GM23248 (cell line): ENCODE measurements at regions not wholly inside any gene's neighbourhood (a gene's known extent, or its start where the extent isn't known, plus 50 kb on each side); places are given as distances from the start of the nearest gene placed in this dataset.

ENCODE experiments used
- DNase-seq: peaks from one replicate; pipeline ENCODE4 v3.0.0-alpha.2; 2015
- H2AFZ ChIP-seq: fragments of 200-600 bp; sonication (generic); 2 replicates; pipeline ENCODE4 v1.6.1; 2016; ENCODE audit warnings: antibody characterized with exemption
- H3F3A ChIP-seq: fragments of 200-600 bp; sonication (generic); 2 replicates; pipeline ENCODE4 v1.6.1; 2016; ENCODE audit warnings: mild to moderate bottlenecking, antibody characterized with exemption, mixed run types; ENCODE audit not compliant: insufficient read depth
- H3K27ac ChIP-seq: fragments of 200-600 bp; sonication (generic); 2 replicates; pipeline ENCODE4 v1.5.1; 2016; ENCODE audit warnings: mild to moderate bottlenecking
- H3K27me3 ChIP-seq: fragments of 200-600 bp; sonication (generic); replicated peaks from 2 replicates; pipeline ENCODE4 v1.6.1; 2016; ENCODE audit warnings: mild to moderate bottlenecking; ENCODE audit not compliant: insufficient read depth
- H3K36me3 ChIP-seq: fragments of 200-600 bp; sonication (generic); 2 replicates; pipeline ENCODE4 v1.6.1; 2016; ENCODE audit warnings: low read depth, mild to moderate bottlenecking
- H3K4me1 ChIP-seq: fragments of 200-600 bp; sonication (generic); 2 replicates; pipeline ENCODE4 v1.6.1; 2016; ENCODE audit warnings: mild to moderate bottlenecking; ENCODE audit not compliant: insufficient read depth
- H3K4me2 ChIP-seq: fragments of 200-600 bp; sonication (generic); one replicate; pipeline ENCODE4 v1.6.1; 2016; ENCODE audit warnings: mild to moderate bottlenecking; ENCODE audit not compliant: unreplicated experiment
- H3K4me3 ChIP-seq: fragments of 200-600 bp; sonication (generic); 2 replicates; pipeline ENCODE4 v1.5.1; 2016; ENCODE audit warnings: mild to moderate bottlenecking
- H3K79me2 ChIP-seq: fragments of 200-600 bp; sonication (generic); 2 replicates; pipeline ENCODE4 v1.6.1; 2016; ENCODE audit warnings: mild to moderate bottlenecking; ENCODE audit not compliant: insufficient read depth
- H3K9ac ChIP-seq: fragments of 200-600 bp; sonication (generic); 2 replicates; pipeline ENCODE4 v1.6.1; 2016; ENCODE audit warnings: mild to moderate bottlenecking
- H3K9me2 ChIP-seq: fragments of 200-600 bp; sonication (generic); 2 replicates; pipeline ENCODE4 v1.6.1; 2016; ENCODE audit warnings: mixed run types, mild to moderate bottlenecking, moderate library complexity; ENCODE audit not compliant: insufficient read depth
- H3K9me3 ChIP-seq: fragments of 200-600 bp; sonication (generic); one replicate; pipeline ENCODE4 v1.6.1; 2017; ENCODE audit warnings: low read depth
- H4K20me1 ChIP-seq: fragments of 200-600 bp; sonication (generic); 2 replicates; pipeline ENCODE4 v1.6.0; 2016; ENCODE audit not compliant: insufficient read depth
- EZH2 ChIP-seq: fragments of 200-600 bp; sonication (generic); IDR thresholded peaks from 2 replicates; pipeline ENCODE4 v1.6.1; 2018; ENCODE audit warnings: antibody characterized with exemption, mild to moderate bottlenecking; ENCODE audit not compliant: insufficient read depth, poor library complexity, severe bottlenecking
- EZH2phosphoT487 ChIP-seq: fragments of 200-600 bp; sonication (generic); IDR thresholded peaks from 2 replicates; pipeline ENCODE4 v1.6.1; 2018; ENCODE audit warnings: antibody characterized with exemption, moderate library complexity, mild to moderate bottlenecking, low read depth; ENCODE audit not compliant: insufficient read depth
- WGBS, 2 experiments: methylation state at CpG; one replicate each; pipeline ENCODE4 v1.1.6; 2015 to 2017; ENCODE audit warnings: low lambda C conversion rate in 2 of 2, low coverage in 1 of 2; ENCODE audit errors: missing lambda C conversion rate in 2 of 2; 5-methylcytosine and 5-hydroxymethylcytosine counted together
- in situ Hi-C: fragments of 300-500 bp; cut with MboI; formaldehyde crosslinking; loops from 2 replicates; pipeline ENCODE4 v1.15.0; 2020

DNA sequence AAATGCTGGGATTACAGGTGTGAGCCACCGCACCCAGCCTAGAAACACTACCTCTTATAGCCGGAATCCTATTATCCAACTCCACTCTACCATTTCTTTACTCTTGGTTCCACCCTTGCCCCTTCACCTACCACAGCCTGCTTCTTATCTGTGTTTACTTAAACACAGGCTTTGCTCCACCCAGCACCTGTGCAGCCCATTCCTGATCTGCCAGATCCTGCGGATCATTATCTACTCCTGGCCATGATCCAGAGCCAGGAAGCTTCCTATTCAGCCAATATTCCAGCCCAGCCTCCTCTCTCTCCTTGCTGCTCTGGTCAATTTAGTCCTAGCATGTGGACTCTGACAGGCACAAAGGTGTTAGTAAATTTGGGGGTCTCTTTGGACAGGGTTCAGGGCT lies 98.8 kb upstream of the MED13 start:
- no peak overlapping the region for H3K4me3 ChIP-seq
- 0 out of 2 replicates have a peak, but pooled peaks cover 4% of the 10 kb centered on the region for H3K27me3 ChIP-seq
- no peak overlapping the region for H3K27ac ChIP-seq
- H3K9me2 ChIP-seq = no peaks in the 10 kb centered on the region
- no peaks in the 10 kb centered on the region for H3K9me3 ChIP-seq
- no peaks in the 10 kb centered on the region for H4K20me1 ChIP-seq
- no peaks in the 10 kb centered on the region for H3K4me1 ChIP-seq
- TF ChIP-seq EZH2 (no peak), EZH2phosphoT487 (no peak)
- no peak for DNase-seq
- no peak overlapping the region for H3K9ac ChIP-seq
- H3K79me2 ChIP-seq = no peaks in the 10 kb centered on the region
- H3F3A ChIP-seq = no peaks in the 10 kb centered on the region
- H2AFZ ChIP-seq = no peak overlapping the region
- H3K36me3 ChIP-seq = no peaks in the 10 kb centered on the region
- in situ Hi-C loops = no loop called here
- no peak overlapping the region for H3K4me2 ChIP-seq
- 40% methylated on average over 3 of the region's 3 CpGs for WGBS, 2 experiments

DNA sequence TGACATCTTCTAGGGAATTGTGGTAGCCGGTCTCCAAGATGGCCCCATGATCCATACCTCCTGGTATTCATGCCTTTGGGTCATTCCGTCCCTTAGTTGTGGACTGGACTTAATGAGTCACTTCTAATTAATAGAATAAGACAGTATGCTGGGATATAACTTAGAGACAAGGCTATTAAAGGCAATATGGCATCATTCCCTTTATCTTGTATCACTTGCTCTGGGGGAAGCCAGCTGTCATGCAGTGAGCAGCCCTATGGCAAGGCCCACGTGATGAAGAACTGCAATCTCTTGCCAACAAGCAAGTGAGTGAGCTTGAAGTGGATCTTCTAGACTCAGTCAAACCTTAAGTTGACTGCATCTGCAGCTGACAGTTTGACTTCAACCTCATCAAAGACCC lies 97.8 kb upstream of the MED13 start:
- H3K4me2 ChIP-seq = no peak overlapping the region
- H3K9ac ChIP-seq = no peak overlapping the region
- no peaks in the 10 kb centered on the region for H3K36me3 ChIP-seq
- no peaks in the 10 kb centered on the region for H4K20me1 ChIP-seq
- TF ChIP-seq EZH2 = no peak
- no peak for TF ChIP-seq EZH2phosphoT487
- H3K27ac ChIP-seq = no peak overlapping the region
- H3F3A ChIP-seq = no peaks in the 10 kb centered on the region
- DNase-seq = no peak
- no peaks in the 10 kb centered on the region for H3K79me2 ChIP-seq
- 0 out of 2 replicates have a peak, but pooled peaks cover 4% of the 10 kb centered on the region for H3K27me3 ChIP-seq
- no peaks in the 10 kb centered on the region for H3K9me2 ChIP-seq
- H3K4me3 ChIP-seq = no peak overlapping the region
- H3K9me3 ChIP-seq = no peaks in the 10 kb centered on the region
- no peaks in the 10 kb centered on the region for H3K4me1 ChIP-seq
- in situ Hi-C loops = no loop called here
- no peak overlapping the region for H2AFZ ChIP-seq
- whole genome bisulfite sequencing, 2 experiments = 73 to 77% methylated on average over 3 of the region's 3 CpGs

DNA sequence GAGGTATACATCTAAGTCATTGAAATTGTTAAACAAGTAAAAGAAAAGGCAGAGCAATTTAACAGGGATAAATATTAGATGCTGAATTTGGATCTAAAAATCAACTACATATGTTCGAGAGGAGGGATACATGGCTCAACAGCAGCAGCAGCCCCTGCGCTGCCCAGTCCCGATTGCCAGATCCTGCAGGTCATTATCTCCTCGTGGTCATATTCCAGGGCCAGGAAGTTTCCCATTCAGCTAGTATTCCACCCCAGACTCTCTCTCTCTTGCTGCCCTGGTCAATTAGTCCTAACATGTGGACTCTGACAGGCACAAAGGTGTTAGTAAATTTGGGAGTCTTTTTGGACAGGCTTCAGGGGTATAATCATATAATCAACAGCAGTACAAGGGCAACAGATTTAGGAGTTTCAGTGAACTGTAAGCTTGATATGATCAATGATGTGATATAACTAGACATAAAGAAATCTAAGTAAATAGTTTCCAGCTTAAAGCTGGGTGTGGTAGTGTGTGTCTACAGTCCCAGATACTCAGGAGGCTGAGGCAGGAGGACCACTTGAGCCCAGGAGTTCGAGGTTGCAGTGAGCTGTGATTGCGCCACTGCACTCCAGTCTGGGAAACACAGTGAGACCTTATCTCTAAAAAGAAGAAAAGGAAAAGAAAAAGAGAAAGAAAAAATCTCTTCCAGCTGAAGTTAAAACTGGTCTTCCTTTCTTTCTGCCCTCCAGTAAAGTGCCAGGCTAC lies 96.5 kb upstream of the MED13 start:
- no peak overlapping the region for H3K9ac ChIP-seq
- TF ChIP-seq EZH2phosphoT487 = no peak
- TF ChIP-seq EZH2 = no peak
- no peaks in the 10 kb centered on the region for H3K4me1 ChIP-seq
- no peak overlapping the region for H3K27ac ChIP-seq
- 0 out of 2 replicates have a peak, but pooled peaks cover 4% of the 10 kb centered on the region for H3K27me3 ChIP-seq
- no peak overlapping the region for H3K4me3 ChIP-seq
- H3F3A ChIP-seq = no peaks in the 10 kb centered on the region
- in situ Hi-C loops = no loop called here
- H3K9me2 ChIP-seq = no peaks in the 10 kb centered on the region
- WGBS, 2 experiments = 27 to 29% methylated on average over 6 of the region's 6 CpGs
- H3K36me3 ChIP-seq = no peaks in the 10 kb centered on the region
- H3K9me3 ChIP-seq = no peaks in the 10 kb centered on the region
- no peak overlapping the region for H3K4me2 ChIP-seq
- no peaks in the 10 kb centered on the region for H4K20me1 ChIP-seq
- no peak overlapping the region for H2AFZ ChIP-seq
- DNase-seq = no peak
- H3K79me2 ChIP-seq = no peaks in the 10 kb centered on the region

DNA sequence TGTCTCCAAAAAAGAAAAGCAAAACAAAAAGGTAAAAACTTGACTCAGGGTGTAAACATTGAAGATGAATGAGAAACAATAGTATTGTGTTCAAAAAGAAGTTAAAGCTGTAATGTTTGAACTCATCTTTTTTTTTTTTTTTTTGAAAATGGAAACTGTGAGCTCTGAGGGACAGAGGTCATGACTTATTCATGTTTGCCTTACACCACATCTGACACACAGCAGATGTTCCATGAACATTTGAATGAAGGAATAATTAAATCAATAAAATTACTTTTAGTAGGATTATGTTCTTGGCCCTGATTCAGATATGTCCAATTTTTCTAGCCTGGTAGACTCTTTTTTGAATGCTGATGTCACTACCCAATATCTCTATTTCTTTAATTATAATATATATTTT lies 95.7 kb upstream of the MED13 start:
- TF ChIP-seq EZH2phosphoT487 (no peak), EZH2 (no peak)
- in situ Hi-C loops = no loop called here

DNA sequence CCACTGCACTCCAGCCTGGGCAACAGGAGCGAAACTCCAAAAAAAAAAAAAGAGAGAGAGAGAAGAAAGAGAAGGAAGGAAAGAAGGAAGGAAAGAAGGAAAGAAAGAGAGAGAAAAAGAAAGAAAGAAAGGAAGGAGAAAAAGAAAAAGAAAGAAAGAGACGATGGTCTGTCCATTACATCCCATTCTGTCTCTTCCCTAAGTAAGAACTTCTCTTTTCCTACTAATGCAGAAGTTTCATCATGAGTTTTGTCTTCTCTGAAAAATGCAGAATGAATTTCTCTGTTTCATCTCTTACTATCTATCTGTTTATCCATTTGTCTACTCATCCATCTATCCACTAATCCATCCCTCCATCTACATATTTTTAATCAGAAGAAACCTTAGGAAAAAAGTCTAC lies 94.9 kb upstream of the MED13 start:
- no peaks in the 10 kb centered on the region for H3F3A ChIP-seq
- 44 to 71% methylated on average over 2 of the region's 2 CpGs for WGBS, 2 experiments
- H3K4me3 ChIP-seq = no peak overlapping the region
- H2AFZ ChIP-seq = no peak overlapping the region
- H3K9me2 ChIP-seq = no peaks in the 10 kb centered on the region
- no peak overlapping the region for H3K9ac ChIP-seq
- no peaks in the 10 kb centered on the region for H3K9me3 ChIP-seq
- TF ChIP-seq EZH2 (no peak), EZH2phosphoT487 (no peak)
- H3K36me3 ChIP-seq = no peaks in the 10 kb centered on the region
- no peak overlapping the region for H3K4me2 ChIP-seq
- H4K20me1 ChIP-seq = no peaks in the 10 kb centered on the region
- in situ Hi-C loops = no loop called here
- 0 out of 2 replicates have a peak, but pooled peaks cover 4% of the 10 kb centered on the region for H3K27me3 ChIP-seq
- H3K79me2 ChIP-seq = no peaks in the 10 kb centered on the region
- DNase-seq = no peak
- no peak overlapping the region for H3K27ac ChIP-seq
- no peaks in the 10 kb centered on the region for H3K4me1 ChIP-seq

More for the DNA sequence above, 95.7 kb upstream of the MED13 start:
- no peak overlapping the region for H2AFZ ChIP-seq
- H3K36me3 ChIP-seq = no peaks in the 10 kb centered on the region
- no peak overlapping the region for H3K27ac ChIP-seq
- no peaks in the 10 kb centered on the region for H3F3A ChIP-seq
- H3K27me3 ChIP-seq = 0 out of 2 replicates have a peak, but pooled peaks cover 4% of the 10 kb centered on the region
- no peak overlapping the region for H3K4me3 ChIP-seq
- no peak for DNase-seq
- H3K9me2 ChIP-seq = no peaks in the 10 kb centered on the region
- H3K9me3 ChIP-seq = no peaks in the 10 kb centered on the region
- H3K4me2 ChIP-seq = no peak overlapping the region
- H3K9ac ChIP-seq = no peak overlapping the region
- no peaks in the 10 kb centered on the region for H3K4me1 ChIP-seq
- no peaks in the 10 kb centered on the region for H3K79me2 ChIP-seq
- no peaks in the 10 kb centered on the region for H4K20me1 ChIP-seq
